OCI-LY3 (cell line): ENCODE measurements at regions not wholly inside any gene's neighbourhood (a gene's known extent, or its start where the extent isn't known, plus 50 kb on each side); places are given as distances from the start of the nearest gene placed in this dataset.

ENCODE experiments used
- H2AFZ ChIP-seq: fragments of 200-600, 300-600 bp; shearing (Covaris generic); 2 replicates; pipeline ENCODE4 v1.6.0; 2014; ENCODE audit warnings: antibody characterized with exemption, low read depth, low read length
- H3K27ac ChIP-seq: fragments of 200-600, 300-600 bp; sonication (generic); 2 replicates; pipeline ENCODE4 v1.5.1; 2014; ENCODE audit warnings: mild to moderate bottlenecking, low read length, moderate library complexity, mixed read lengths
- H3K27me3 ChIP-seq: fragments of 200-600, 300-600 bp; sonication (generic); 2 replicates; pipeline ENCODE4 v1.6.1; 2014; ENCODE audit warnings: low read depth, low read length, mixed read lengths
- H3K36me3 ChIP-seq: fragments of 200-600, 300-600 bp; sonication (generic); replicated peaks from 2 replicates; pipeline ENCODE3; 2014; ENCODE audit warnings: low read depth, low read length, mixed read lengths
- H3K4me1 ChIP-seq: fragments of 300-600, 200-600 bp; sonication (generic); 2 replicates; pipeline ENCODE4 v1.6.1; 2014; ENCODE audit warnings: low read length, mixed read lengths
- H3K4me2 ChIP-seq: fragments of 200-600, 300-600 bp; sonication (generic); 2 replicates; pipeline ENCODE4 v1.6.1; 2014; ENCODE audit warnings: low read length, mixed read lengths
- H3K4me3 ChIP-seq: fragments of 300-600, 200-600 bp; sonication (generic); 2 replicates; pipeline ENCODE4 v1.5.1; 2014; ENCODE audit warnings: antibody characterized with exemption, mild to moderate bottlenecking, low read length, moderate library complexity
- H3K79me2 ChIP-seq: fragments of 300-600, 200-600 bp; shearing (Covaris generic); 2 replicates; pipeline ENCODE4 v1.6.1; 2014; ENCODE audit warnings: mild to moderate bottlenecking, low read length, mixed read lengths
- H3K9ac ChIP-seq: fragments of 300-600, 200-600 bp; shearing (Covaris generic); 2 replicates; pipeline ENCODE4 v1.6.0; 2014; ENCODE audit warnings: mild to moderate bottlenecking, low read length, moderate library complexity
- H3K9me3 ChIP-seq: fragments of 200-600, 300-600 bp; shearing (Covaris generic); 2 replicates; pipeline ENCODE4 v1.6.1; 2014; ENCODE audit warnings: low read length, mixed read lengths; ENCODE audit not compliant: insufficient read depth
- H4K20me1 ChIP-seq: fragments of 200-600, 300-600 bp; sonication (generic); 2 replicates; pipeline ENCODE4 v1.6.1; 2016; ENCODE audit warnings: low read length, mixed read lengths; ENCODE audit not compliant: insufficient read depth
- CTCF ChIP-seq: fragments of 200-600, 300-600 bp; sonication (generic); IDR thresholded peaks from 2 replicates; pipeline ENCODE4 v1.5.1; 2014; ENCODE audit warnings: antibody characterized with exemption, low read length, low read depth
- EZH2phosphoT487 ChIP-seq: fragments of 200-600 bp; shearing (Covaris generic); IDR thresholded peaks from 2 replicates; pipeline ENCODE4 v1.6.1; 2018; ENCODE audit warnings: antibody characterized with exemption, mixed run types, low read depth

DNA sequence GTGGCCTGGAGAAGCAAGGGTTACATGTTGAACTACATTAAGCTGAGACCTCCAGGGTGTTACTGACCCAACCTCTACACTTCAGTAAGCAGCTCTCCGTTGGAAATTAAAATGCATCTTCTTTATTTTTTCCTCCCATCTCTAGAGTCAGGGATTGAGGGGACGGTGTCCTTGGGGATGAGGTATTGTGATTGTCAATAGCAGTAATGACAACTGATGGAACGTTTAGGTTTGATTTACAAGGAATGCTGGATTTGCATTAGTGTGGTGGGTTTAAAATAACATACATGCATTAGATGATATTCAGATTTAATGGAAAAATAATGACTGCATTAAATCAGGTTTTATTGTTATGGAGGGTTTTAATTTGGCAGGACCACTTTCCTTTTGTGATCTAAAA is 82.9 kb upstream of the NTRK2 start:
- H3K27ac ChIP-seq: no peak overlapping the region
- no peaks in the 10 kb centered on the region for H3K9me3 ChIP-seq
- no peaks in the 10 kb centered on the region for H3K27me3 ChIP-seq
- no peaks in the 10 kb centered on the region for H3K4me1 ChIP-seq
- H3K4me2 ChIP-seq: no peak overlapping the region
- H4K20me1 ChIP-seq: no peaks in the 10 kb centered on the region
- H3K4me3 ChIP-seq: no peak overlapping the region
- TF ChIP-seq CTCF (no peak), EZH2phosphoT487 (no peak)
- H2AFZ ChIP-seq: no peak overlapping the region
- H3K9ac ChIP-seq: no peak overlapping the region
- H3K79me2 ChIP-seq: no peaks in the 10 kb centered on the region
- H3K36me3 ChIP-seq: no peaks in the 10 kb centered on the region

- Histone ChIP-seq H3K4me3 (no peak overlapping the region), H3K27me3 (no peaks in the 10 kb centered on the region), H2AFZ (no peak overlapping the region), H3K4me2 (no peak overlapping the region), H3K27ac (no peak overlapping the region), H4K20me1 (no peaks in the 10 kb centered on the region), H3K9me3 (no peaks in the 10 kb centered on the region), H3K79me2 (no peaks in the 10 kb centered on the region), H3K9ac (no peak overlapping the region), H3K36me3 (no peaks in the 10 kb centered on the region), H3K4me1 (no peaks in the 10 kb centered on the region)
- TF ChIP-seq EZH2phosphoT487 (no peak), CTCF (no peak)
Measured at GRCh38 chr9:84587153-84587552, 82.4 kb upstream of the NTRK2 start.

- Histone ChIP-seq H3K4me3 (no peak overlapping the region), H3K36me3 (no peaks in the 10 kb centered on the region), H2AFZ (no peak overlapping the region), H3K9me3 (no peaks in the 10 kb centered on the region), H3K4me1 (no peaks in the 10 kb centered on the region), H3K27ac (no peak overlapping the region), H3K9ac (no peak overlapping the region), H3K79me2 (no peaks in the 10 kb centered on the region), H4K20me1 (no peaks in the 10 kb centered on the region), H3K27me3 (no peaks in the 10 kb centered on the region), H3K4me2 (no peak overlapping the region)
- no peak for TF ChIP-seq CTCF
- TF ChIP-seq EZH2phosphoT487: no peak
Measured at GRCh38 chr9:84589542-84589941, 80.0 kb upstream of the NTRK2 start.

GRCh38 chr9:84590706-84591105 is 78.8 kb upstream of the NTRK2 start:
- no peak overlapping the region for H3K9ac ChIP-seq
- H2AFZ ChIP-seq: no peak overlapping the region
- no peak overlapping the region for H3K27ac ChIP-seq
- no peak overlapping the region for H3K4me3 ChIP-seq
- no peak overlapping the region for H3K4me2 ChIP-seq
- no peaks in the 10 kb centered on the region for H3K4me1 ChIP-seq
- no peaks in the 10 kb centered on the region for H3K27me3 ChIP-seq
- TF ChIP-seq CTCF: no peak
- TF ChIP-seq EZH2phosphoT487: no peak
- H3K79me2 ChIP-seq: no peaks in the 10 kb centered on the region
- H3K36me3 ChIP-seq: no peaks in the 10 kb centered on the region
- no peaks in the 10 kb centered on the region for H4K20me1 ChIP-seq
- no peaks in the 10 kb centered on the region for H3K9me3 ChIP-seq
